Epithelial cell of esophagus (primary cell): ENCODE measurements at regions not wholly inside any gene's neighbourhood (a gene's known extent, or its start where the extent isn't known, plus 50 kb on each side); places are given as distances from the start of the nearest gene placed in this dataset.

Experiments used
- DNase-seq: peaks from one replicate; pipeline ENCODE4 v3.0.0; 2010; ENCODE audit warnings: low read depth
- H3K4me3 ChIP-seq: 2 replicates; pipeline ENCODE4 v1.5.1; 2011; ENCODE audit warnings: mild to moderate bottlenecking, low read length, control low read depth
- TF ChIP-seq, protein P1 (sequence below): IDR thresholded peaks from 2 replicates; pipeline ENCODE4 v1.5.1; 2011; ENCODE audit warnings: low read depth, mild to moderate bottlenecking, low read length, control low read depth, inconsistent platforms; ENCODE audit not compliant: insufficient read depth; ENCODE audit errors: missing control alignments

DNA sequence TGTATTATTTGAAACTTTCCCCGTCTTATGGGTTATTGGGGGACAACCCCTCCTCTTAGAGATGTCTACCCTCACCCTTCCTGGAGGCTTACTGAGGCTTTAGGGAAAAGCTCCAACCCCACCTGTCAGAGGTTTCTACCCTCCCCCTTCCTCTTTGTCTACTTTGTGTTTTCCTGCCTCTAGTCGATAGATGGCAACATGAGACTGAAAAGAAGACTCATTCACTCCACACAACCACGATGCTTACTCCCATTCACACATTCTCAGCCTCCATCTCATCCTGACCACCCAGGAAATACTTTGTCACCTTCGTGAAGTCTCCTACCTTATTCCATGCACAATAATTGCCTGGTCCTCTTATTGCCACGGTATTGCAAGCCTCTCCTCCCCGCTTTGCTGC is 72.4 kb upstream of the KDM5D start:
- TF ChIP-seq, protein P1, sequence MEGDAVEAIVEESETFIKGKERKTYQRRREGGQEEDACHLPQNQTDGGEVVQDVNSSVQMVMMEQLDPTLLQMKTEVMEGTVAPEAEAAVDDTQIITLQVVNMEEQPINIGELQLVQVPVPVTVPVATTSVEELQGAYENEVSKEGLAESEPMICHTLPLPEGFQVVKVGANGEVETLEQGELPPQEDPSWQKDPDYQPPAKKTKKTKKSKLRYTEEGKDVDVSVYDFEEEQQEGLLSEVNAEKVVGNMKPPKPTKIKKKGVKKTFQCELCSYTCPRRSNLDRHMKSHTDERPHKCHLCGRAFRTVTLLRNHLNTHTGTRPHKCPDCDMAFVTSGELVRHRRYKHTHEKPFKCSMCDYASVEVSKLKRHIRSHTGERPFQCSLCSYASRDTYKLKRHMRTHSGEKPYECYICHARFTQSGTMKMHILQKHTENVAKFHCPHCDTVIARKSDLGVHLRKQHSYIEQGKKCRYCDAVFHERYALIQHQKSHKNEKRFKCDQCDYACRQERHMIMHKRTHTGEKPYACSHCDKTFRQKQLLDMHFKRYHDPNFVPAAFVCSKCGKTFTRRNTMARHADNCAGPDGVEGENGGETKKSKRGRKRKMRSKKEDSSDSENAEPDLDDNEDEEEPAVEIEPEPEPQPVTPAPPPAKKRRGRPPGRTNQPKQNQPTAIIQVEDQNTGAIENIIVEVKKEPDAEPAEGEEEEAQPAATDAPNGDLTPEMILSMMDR: no peak
- DNase-seq: peak; percentile 0
- no peak overlapping the region for H3K4me3 ChIP-seq

DNA sequence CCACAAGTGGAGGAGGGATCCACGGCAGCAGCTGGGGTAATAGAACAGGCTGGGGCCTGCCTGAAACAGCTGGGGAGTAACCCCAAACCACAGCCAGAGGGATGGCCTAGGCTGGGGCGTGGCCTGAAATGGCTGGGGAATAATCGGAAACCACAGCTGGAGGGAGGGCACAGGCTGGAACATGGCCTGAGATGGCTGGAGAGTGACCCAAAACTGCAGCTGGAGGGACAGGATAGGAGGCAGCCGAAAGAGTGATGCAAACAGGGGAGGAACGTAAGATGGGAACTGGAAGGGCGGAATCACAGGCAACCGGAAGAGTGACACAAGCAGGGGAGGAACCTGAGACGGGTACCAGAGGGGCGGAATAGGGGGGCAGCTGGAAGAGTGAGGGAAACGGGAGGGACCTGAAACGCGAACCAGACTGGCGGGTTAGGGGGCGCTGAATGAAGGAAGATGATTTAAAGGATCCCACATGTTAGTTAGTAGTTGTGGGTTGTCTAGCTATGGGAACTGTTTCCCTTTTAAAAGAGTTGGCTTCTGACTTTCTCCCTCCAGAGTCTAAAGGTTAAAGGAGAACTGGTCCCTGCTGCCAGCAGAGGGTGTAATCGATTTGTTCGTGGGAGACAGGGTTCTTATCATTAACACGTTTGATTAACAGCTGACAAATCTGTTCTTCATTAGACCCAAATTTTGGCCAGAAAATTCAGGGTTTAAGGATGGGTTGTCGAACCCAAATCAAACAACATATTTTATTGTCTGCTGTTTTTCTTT is 71.7 kb upstream of the KDM5D start:
- DNase-seq: no peak
- no peak overlapping the region for H3K4me3 ChIP-seq
- TF ChIP-seq, protein P1: no peak
